TTC549 (cell line): ENCODE measurements at regions not wholly inside any gene's neighbourhood (a gene's known extent, or its start where the extent isn't known, plus 50 kb on each side); places are given as distances from the start of the nearest gene placed in this dataset.

Experiments used
- FAIRE-seq: peaks from 2 replicates; lab custom pipeline; 2012; peaks lifted over from hg19 to GRCh38; lab: Jason Lieb, UNC

- no peak for FAIRE-seq
These were observed 735.9 kb upstream of the NUDT12 start for GRCh38 chr5:104298518-104298917.

GRCh38 chr5:104297076-104297475, 734.5 kb upstream of the NUDT12 start:
- no peak for FAIRE-seq

- FAIRE-seq, result no peak
These were observed 733.4 kb upstream of the NUDT12 start for GRCh38 chr5:104295991-104296390.

GRCh38 chr5:104283136-104283535, 720.5 kb upstream of the NUDT12 start:
- FAIRE-seq, result no peak

GRCh38 chr5:104273725-104274124, 711.1 kb upstream of the NUDT12 start:
- no peak for FAIRE-seq

- FAIRE-seq, result no peak
These were observed 704.9 kb upstream of the NUDT12 start for GRCh38 chr5:104267320-104268015.

GRCh38 chr5:104266161-104266560, 703.6 kb upstream of the NUDT12 start:
- FAIRE-seq, result no peak

- FAIRE-seq, result no peak
These were observed 703.0 kb upstream of the NUDT12 start for GRCh38 chr5:104265531-104266140.

GRCh38 chr5:104247260-104247659, 684.7 kb upstream of the NUDT12 start:
- FAIRE-seq, result no peak

- FAIRE-seq, result no peak
These were observed 678.5 kb upstream of the NUDT12 start for GRCh38 chr5:104241046-104241445.

GRCh38 chr5:104237586-104237985, 675.0 kb upstream of the NUDT12 start:
- no peak for FAIRE-seq

- no peak for FAIRE-seq
These were observed 661.5 kb upstream of the NUDT12 start for GRCh38 chr5:104223885-104224773.

GRCh38 chr5:104218200-104218599, 655.6 kb upstream of the NUDT12 start:
- FAIRE-seq, result no peak

GRCh38 chr5:104213216-104213615, 650.6 kb upstream of the NUDT12 start:
- FAIRE-seq, result no peak

- FAIRE-seq, result no peak
These were observed 637.2 kb upstream of the NUDT12 start for GRCh38 chr5:104199771-104200170.

- FAIRE-seq, result no peak
These were observed 635.6 kb upstream of the NUDT12 start for GRCh38 chr5:104198156-104198555.

- FAIRE-seq, result no peak
These were observed 627.3 kb upstream of the NUDT12 start for GRCh38 chr5:104189909-104190308.

- FAIRE-seq, result no peak
These were observed 626.4 kb upstream of the NUDT12 start for GRCh38 chr5:104189031-104189430.

GRCh38 chr5:104187656-104188055, 625.1 kb upstream of the NUDT12 start:
- no peak for FAIRE-seq

- no peak for FAIRE-seq
These were observed 623.9 kb upstream of the NUDT12 start for GRCh38 chr5:104186510-104186909.

- FAIRE-seq, result no peak
These were observed 623.5 kb upstream of the NUDT12 start for GRCh38 chr5:104186100-104186499.

GRCh38 chr5:104184264-104184663, 621.7 kb upstream of the NUDT12 start:
- no peak for FAIRE-seq

GRCh38 chr5:104178829-104179456, 616.4 kb upstream of the NUDT12 start:
- FAIRE-seq, result no peak
